ENCODE measurements at regions not wholly inside any gene's neighbourhood (a gene's known extent, or its start where the extent isn't known, plus 50 kb on each side); places are given as distances from the start of the nearest gene placed in this dataset.

GRCh38 chr3:57009802-57010201 is 50.7 kb upstream of the SPATA12 start:
- no peaks in the 10 kb centered on the region for H3K9me3 ChIP-seq (ENCODE audit: control insufficient read depth, insufficient read depth, low read length)
- no peak overlapping the region for H3K9ac ChIP-seq (ENCODE audit: low read depth, low read length)
- H3K4me1 ChIP-seq (ENCODE audit: control insufficient read depth, insufficient read depth, low read length): peaks cover 16% of the 10 kb centered on the region
- H3K27ac ChIP-seq (ENCODE audit: low read depth, low read length): no peak overlapping the region
- H3K36me3 ChIP-seq (ENCODE audit: control insufficient read depth, insufficient read depth, low read length): no peaks in the 10 kb centered on the region
- no peak overlapping the region for H3K4me3 ChIP-seq (ENCODE audit: low read depth, low read length)
- no peaks in the 10 kb centered on the region for H3K27me3 ChIP-seq (ENCODE audit: control insufficient read depth, insufficient read depth, low read length)

- Histone ChIP-seq H3K4me3 (ENCODE audit: low read depth, low read length) (no peak overlapping the region), H3K27ac (ENCODE audit: low read depth, low read length) (no peak overlapping the region), H3K9ac (ENCODE audit: low read depth, low read length) (no peak overlapping the region), H3K9me3 (ENCODE audit: control insufficient read depth, insufficient read depth, low read length) (no peaks in the 10 kb centered on the region), H3K27me3 (ENCODE audit: control insufficient read depth, insufficient read depth, low read length) (no peaks in the 10 kb centered on the region), H3K4me1 (ENCODE audit: control insufficient read depth, insufficient read depth, low read length) (peaks cover 14% of the 10 kb centered on the region), H3K36me3 (ENCODE audit: control insufficient read depth, insufficient read depth, low read length) (no peaks in the 10 kb centered on the region)
Measured at GRCh38 chr3:57009367-57009766, 51.1 kb upstream of the SPATA12 start.

- Histone ChIP-seq H3K27me3 (ENCODE audit: control insufficient read depth, insufficient read depth, low read length) (no peaks in the 10 kb centered on the region), H3K9ac (ENCODE audit: low read depth, low read length) (no peak overlapping the region), H3K4me1 (ENCODE audit: control insufficient read depth, insufficient read depth, low read length) (peaks cover 14% of the 10 kb centered on the region), H3K9me3 (ENCODE audit: control insufficient read depth, insufficient read depth, low read length) (no peaks in the 10 kb centered on the region), H3K4me3 (ENCODE audit: low read depth, low read length) (no peak overlapping the region), H3K36me3 (ENCODE audit: control insufficient read depth, insufficient read depth, low read length) (no peaks in the 10 kb centered on the region), H3K27ac (ENCODE audit: low read depth, low read length) (peak overlapping the region; percentile 5)
Measured at GRCh38 chr3:57007521-57008460, 52.7 kb upstream of the SPATA12 start.

- no peak overlapping the region for H3K27ac ChIP-seq (ENCODE audit: low read depth, low read length)
- H3K27me3 ChIP-seq (ENCODE audit: control insufficient read depth, insufficient read depth, low read length): no peaks in the 10 kb centered on the region
- H3K9ac ChIP-seq (ENCODE audit: low read depth, low read length): no peak overlapping the region
- peaks cover 14% of the 10 kb centered on the region for H3K4me1 ChIP-seq (ENCODE audit: control insufficient read depth, insufficient read depth, low read length)
- no peak overlapping the region for H3K4me3 ChIP-seq (ENCODE audit: low read depth, low read length)
- no peaks in the 10 kb centered on the region for H3K9me3 ChIP-seq (ENCODE audit: control insufficient read depth, insufficient read depth, low read length)
- H3K36me3 ChIP-seq (ENCODE audit: control insufficient read depth, insufficient read depth, low read length): no peaks in the 10 kb centered on the region
Measured at GRCh38 chr3:57006949-57007419, 53.5 kb upstream of the SPATA12 start.

DNA sequence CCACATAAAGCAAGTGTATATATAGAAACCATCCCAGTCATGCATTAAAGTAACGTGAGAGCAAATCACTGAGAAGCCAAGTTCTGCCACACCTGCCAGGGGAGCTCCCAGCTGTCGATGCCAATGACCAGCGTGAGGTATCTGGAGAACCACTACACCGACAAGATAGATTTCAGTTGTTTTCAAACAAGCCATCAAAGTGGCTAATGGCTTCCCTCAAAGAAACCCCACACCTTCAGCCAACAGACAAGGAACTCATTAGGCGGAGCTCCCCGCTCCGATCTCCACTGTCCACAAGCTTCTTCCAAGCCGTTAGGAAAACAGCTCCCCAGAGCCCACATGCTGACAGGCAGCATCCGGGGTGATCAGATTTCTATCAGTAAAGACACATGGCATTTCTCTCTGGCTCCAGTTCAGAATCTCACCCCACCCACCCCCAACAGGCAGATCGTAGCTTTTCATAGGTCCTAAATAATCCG is 54.2 kb upstream of the SPATA12 start:
- no peak overlapping the region for H3K4me3 ChIP-seq (ENCODE audit: low read depth, low read length)
- no peaks in the 10 kb centered on the region for H3K9me3 ChIP-seq (ENCODE audit: control insufficient read depth, insufficient read depth, low read length)
- H3K4me1 ChIP-seq (ENCODE audit: control insufficient read depth, insufficient read depth, low read length): peaks cover 14% of the 10 kb centered on the region
- no peak overlapping the region for H3K9ac ChIP-seq (ENCODE audit: low read depth, low read length)
- no peak overlapping the region for H3K27ac ChIP-seq (ENCODE audit: low read depth, low read length)
- no peaks in the 10 kb centered on the region for H3K27me3 ChIP-seq (ENCODE audit: control insufficient read depth, insufficient read depth, low read length)
- H3K36me3 ChIP-seq (ENCODE audit: control insufficient read depth, insufficient read depth, low read length): no peaks in the 10 kb centered on the region

- H3K27ac ChIP-seq (ENCODE audit: low read depth, low read length): no peak overlapping the region
- H3K4me3 ChIP-seq (ENCODE audit: low read depth, low read length): no peak overlapping the region
- H3K4me1 ChIP-seq (ENCODE audit: control insufficient read depth, insufficient read depth, low read length): peaks cover 14% of the 10 kb centered on the region
- no peaks in the 10 kb centered on the region for H3K27me3 ChIP-seq (ENCODE audit: control insufficient read depth, insufficient read depth, low read length)
- H3K9ac ChIP-seq (ENCODE audit: low read depth, low read length): no peak overlapping the region
- no peaks in the 10 kb centered on the region for H3K36me3 ChIP-seq (ENCODE audit: control insufficient read depth, insufficient read depth, low read length)
- no peaks in the 10 kb centered on the region for H3K9me3 ChIP-seq (ENCODE audit: control insufficient read depth, insufficient read depth, low read length)
Measured at GRCh38 chr3:57004229-57004628, 56.2 kb upstream of the SPATA12 start.

- Histone ChIP-seq H3K4me3 (ENCODE audit: low read depth, low read length) (no peak overlapping the region), H3K9ac (ENCODE audit: low read depth, low read length) (no peak overlapping the region), H3K4me1 (ENCODE audit: control insufficient read depth, insufficient read depth, low read length) (peaks cover 14% of the 10 kb centered on the region), H3K9me3 (ENCODE audit: control insufficient read depth, insufficient read depth, low read length) (no peaks in the 10 kb centered on the region), H3K27me3 (ENCODE audit: control insufficient read depth, insufficient read depth, low read length) (no peaks in the 10 kb centered on the region), H3K36me3 (ENCODE audit: control insufficient read depth, insufficient read depth, low read length) (no peaks in the 10 kb centered on the region), H3K27ac (ENCODE audit: low read depth, low read length) (no peak overlapping the region)
Measured at GRCh38 chr3:57003676-57004075, 56.8 kb upstream of the SPATA12 start.

- H3K9me3 ChIP-seq (ENCODE audit: control insufficient read depth, insufficient read depth, low read length): no peaks in the 10 kb centered on the region
- H3K36me3 ChIP-seq (ENCODE audit: control insufficient read depth, insufficient read depth, low read length): no peaks in the 10 kb centered on the region
- no peak overlapping the region for H3K9ac ChIP-seq (ENCODE audit: low read depth, low read length)
- no peak overlapping the region for H3K27ac ChIP-seq (ENCODE audit: low read depth, low read length)
- H3K4me3 ChIP-seq (ENCODE audit: low read depth, low read length): no peak overlapping the region
- H3K4me1 ChIP-seq (ENCODE audit: control insufficient read depth, insufficient read depth, low read length): peaks cover 5% of the 10 kb centered on the region; the same call in 1 of the 2 replicates
- H3K27me3 ChIP-seq (ENCODE audit: control insufficient read depth, insufficient read depth, low read length): no peaks in the 10 kb centered on the region
Measured at GRCh38 chr3:57001356-57001755, 59.1 kb upstream of the SPATA12 start.

GRCh38 chr3:57000012-57000411 is 60.5 kb upstream of the SPATA12 start:
- Histone ChIP-seq H3K36me3 (ENCODE audit: control insufficient read depth, insufficient read depth, low read length) (no peaks in the 10 kb centered on the region), H3K4me3 (ENCODE audit: low read depth, low read length) (no peak overlapping the region), H3K9ac (ENCODE audit: low read depth, low read length) (no peak overlapping the region), H3K4me1 (ENCODE audit: control insufficient read depth, insufficient read depth, low read length) (no peaks in the 10 kb centered on the region), H3K27ac (ENCODE audit: low read depth, low read length) (no peak overlapping the region), H3K9me3 (ENCODE audit: control insufficient read depth, insufficient read depth, low read length) (no peaks in the 10 kb centered on the region), H3K27me3 (ENCODE audit: control insufficient read depth, insufficient read depth, low read length) (no peaks in the 10 kb centered on the region)

GRCh38 chr3:56999547-56999946 is 60.9 kb upstream of the SPATA12 start:
- H3K9ac ChIP-seq (ENCODE audit: low read depth, low read length): no peak overlapping the region
- no peak overlapping the region for H3K4me3 ChIP-seq (ENCODE audit: low read depth, low read length)
- no peaks in the 10 kb centered on the region for H3K4me1 ChIP-seq (ENCODE audit: control insufficient read depth, insufficient read depth, low read length)
- H3K27ac ChIP-seq (ENCODE audit: low read depth, low read length): no peak overlapping the region
- no peaks in the 10 kb centered on the region for H3K36me3 ChIP-seq (ENCODE audit: control insufficient read depth, insufficient read depth, low read length)
- H3K27me3 ChIP-seq (ENCODE audit: control insufficient read depth, insufficient read depth, low read length): no peaks in the 10 kb centered on the region
- no peaks in the 10 kb centered on the region for H3K9me3 ChIP-seq (ENCODE audit: control insufficient read depth, insufficient read depth, low read length)

DNA sequence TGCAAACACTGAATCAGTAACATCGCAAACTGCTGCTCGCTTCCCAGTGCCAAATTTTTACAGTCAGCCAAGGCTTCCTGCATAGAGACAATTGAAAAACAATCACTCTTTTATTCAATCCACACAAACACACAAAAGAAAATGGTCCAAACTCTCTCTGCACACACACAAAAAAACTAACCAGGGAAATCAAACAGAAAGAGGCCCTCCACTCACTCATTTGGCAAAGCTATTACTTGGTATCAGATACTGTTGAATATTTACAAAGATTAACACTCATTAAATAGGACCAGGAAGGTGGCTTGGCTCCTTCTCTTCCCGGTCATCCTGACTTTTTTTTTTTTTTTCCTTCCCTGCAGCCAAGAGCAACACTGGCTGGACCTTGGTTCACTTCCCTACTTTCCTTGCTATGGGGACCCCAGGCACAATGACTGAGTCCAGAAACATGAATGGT is 62.4 kb upstream of the SPATA12 start:
- Histone ChIP-seq H3K9ac (ENCODE audit: low read depth, low read length) (no peak overlapping the region), H3K36me3 (ENCODE audit: control insufficient read depth, insufficient read depth, low read length) (no peaks in the 10 kb centered on the region), H3K4me3 (ENCODE audit: low read depth, low read length) (no peak overlapping the region), H3K9me3 (ENCODE audit: control insufficient read depth, insufficient read depth, low read length) (no peaks in the 10 kb centered on the region), H3K27me3 (ENCODE audit: control insufficient read depth, insufficient read depth, low read length) (no peaks in the 10 kb centered on the region), H3K4me1 (ENCODE audit: control insufficient read depth, insufficient read depth, low read length) (no peaks in the 10 kb centered on the region), H3K27ac (ENCODE audit: low read depth, low read length) (no peak overlapping the region)

Data from HUES48 (cell line).